ENCODE measurements at regions not wholly inside any gene's neighbourhood (a gene's known extent, or its start where the extent isn't known, plus 50 kb on each side); places are given as distances from the start of the nearest gene placed in this dataset.
A peak's percentile ranks its signal among the peaks of the same experiment; 100 is the strongest.

DNA sequence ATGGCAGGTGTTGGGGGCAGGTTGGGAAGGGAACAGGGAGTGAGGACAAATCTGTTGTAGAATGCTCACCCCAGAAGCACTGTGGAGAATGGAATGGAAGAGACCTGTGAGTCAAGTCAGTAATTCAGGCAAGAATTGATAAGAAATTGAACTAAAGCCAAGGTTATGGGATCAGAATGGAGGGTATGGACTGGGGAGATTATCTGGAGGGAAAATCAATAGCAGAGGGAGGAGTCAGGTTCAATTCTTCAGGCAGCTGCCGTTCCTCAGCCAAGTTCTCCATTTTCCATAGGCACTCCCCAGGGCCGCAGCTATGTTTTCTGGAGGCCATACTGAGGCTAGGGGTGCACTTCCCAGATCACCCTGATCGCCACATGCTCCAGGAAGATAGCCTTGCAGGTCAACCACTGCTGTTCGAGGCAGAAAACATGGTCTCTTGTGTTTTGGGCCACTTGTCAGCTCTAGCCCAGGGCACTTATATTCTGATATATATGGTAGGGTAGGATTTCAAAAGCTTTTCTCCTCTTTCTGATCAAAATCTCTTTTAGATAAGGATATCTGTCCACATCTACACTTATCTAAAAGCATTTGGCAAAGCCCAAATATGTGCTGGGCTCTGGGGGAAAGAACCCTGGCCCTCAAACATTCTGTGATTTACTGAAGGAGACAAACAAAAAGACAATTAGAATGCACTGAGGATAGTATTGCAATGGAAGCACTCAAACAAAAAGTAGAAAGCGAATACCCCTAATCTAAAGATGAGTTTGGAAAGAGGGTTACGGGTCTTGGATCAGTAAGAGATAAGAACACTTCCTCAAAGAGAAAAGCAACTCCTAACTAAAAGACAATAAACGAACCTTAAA, 92.3 kb downstream of the TMEM212 start:
- 93% methylated on average over 3 of the region's 7 CpGs for WGBS (ENCODE audit: insufficient coverage)
- Histone ChIP-seq H3K27ac (ENCODE audit: insufficient read depth in 1 of 2, low read depth in 1 of 2, low read length in 2 of 2, poor library complexity in 1 of 2, severe bottlenecking in 2 of 2) (no peak overlapping the region), H3K27me3 (replicated peaks in 2 of 5; ENCODE audit: control insufficient read depth in 4 of 5, insufficient read depth in 5 of 5, low read length in 4 of 5) (no peaks in the 10 kb centered on the region), H3K36me3 (ENCODE audit: control insufficient read depth in 4 of 4, insufficient read depth in 4 of 4, low read length in 3 of 4) (no peaks in the 10 kb centered on the region), H3K9me3 (ENCODE audit: control extremely low read depth in 1 of 5, control insufficient read depth in 4 of 5, insufficient read depth in 2 of 5, low read depth in 1 of 5, low read length in 4 of 5) (no peaks in the 10 kb centered on the region), H3K4me1 (ENCODE audit: control extremely low read depth in 1 of 4, control insufficient read depth in 4 of 4, insufficient read depth in 4 of 4, low read length in 3 of 4) (peaks cover 0 to 7% (median 0%) of the 10 kb centered on the region in 4 experiments), H3K4me3 (ENCODE audit: control insufficient read depth in 1 of 7, extremely low read depth in 1 of 7, insufficient read depth in 4 of 7, low read depth in 2 of 7, low read length in 6 of 7) (no peak overlapping the region)
- CTCF ChIA-PET: no interaction called here
- no peak for DNase-seq
- POLR2A ChIA-PET: no interaction called here

DNA sequence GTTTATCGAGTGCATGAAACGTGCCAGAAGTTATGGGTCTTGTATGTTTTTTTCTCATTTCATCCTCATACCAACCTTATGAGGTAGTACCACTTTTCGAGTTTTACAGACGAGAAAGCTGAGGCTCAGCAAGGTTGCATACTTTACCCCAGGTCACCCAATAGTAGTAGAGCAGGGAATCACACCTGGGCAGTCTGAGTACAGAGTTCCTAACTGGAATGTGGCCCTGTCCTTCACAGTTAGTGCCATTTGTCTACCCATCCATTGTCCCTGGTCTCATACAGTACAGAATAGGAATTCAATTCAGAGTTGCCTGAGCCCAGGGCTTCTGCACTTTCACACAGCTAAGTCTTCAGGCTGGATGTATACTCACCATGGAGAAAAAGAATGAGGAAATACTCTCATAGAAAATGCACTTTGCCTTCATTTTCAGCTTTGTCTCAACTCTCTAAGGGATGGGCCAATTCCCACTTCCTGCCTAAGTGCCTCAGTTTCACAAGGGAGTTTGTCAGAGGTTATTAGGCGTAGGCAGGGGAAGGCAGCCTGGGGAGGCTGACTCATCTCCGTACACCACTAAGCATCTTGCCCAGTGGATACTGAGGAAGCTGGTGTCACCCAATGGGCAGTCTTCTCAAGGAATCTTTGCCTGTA, 93.2 kb downstream of the TMEM212 start:
- 100% methylated on average over 2 of the region's 6 CpGs for WGBS (ENCODE audit: insufficient coverage)
- CTCF ChIA-PET: interaction anchor here (0.6 kb wide), 1 partner anchor 58 kb away, joined by 3 read pairs; no protein-coding TSS in a partner anchor
- no peak overlapping the region for H3K27ac ChIP-seq (ENCODE audit: insufficient read depth in 1 of 2, low read depth in 1 of 2, low read length in 2 of 2, poor library complexity in 1 of 2, severe bottlenecking in 2 of 2)
- no peak for DNase-seq
- H3K4me1 ChIP-seq (ENCODE audit: control extremely low read depth in 1 of 4, control insufficient read depth in 4 of 4, insufficient read depth in 4 of 4, low read length in 3 of 4): peaks cover 0 to 11% (median 0%) of the 10 kb centered on the region in 4 experiments
- no peak overlapping the region for H3K4me3 ChIP-seq (ENCODE audit: control insufficient read depth in 1 of 7, extremely low read depth in 1 of 7, insufficient read depth in 4 of 7, low read depth in 2 of 7, low read length in 6 of 7)
- no peaks in the 10 kb centered on the region for H3K9me3 ChIP-seq (ENCODE audit: control extremely low read depth in 1 of 5, control insufficient read depth in 4 of 5, insufficient read depth in 2 of 5, low read depth in 1 of 5, low read length in 4 of 5)
- POLR2A ChIA-PET: interaction anchor here (0.6 kb wide), 1 partner anchor 91 kb away, joined by 3 read pairs; no protein-coding TSS in a partner anchor
- H3K27me3 ChIP-seq (replicated peaks in 2 of 5; ENCODE audit: control insufficient read depth in 4 of 5, insufficient read depth in 5 of 5, low read length in 4 of 5): no peaks in the 10 kb centered on the region
- no peaks in the 10 kb centered on the region for H3K36me3 ChIP-seq (ENCODE audit: control insufficient read depth in 4 of 4, insufficient read depth in 4 of 4, low read length in 3 of 4)

GRCh38 chr3:171939578-171939977, 96.4 kb downstream of the TMEM212 start:
- POLR2A ChIA-PET: no interaction called here

GRCh38 chr3:171940151-171940649, 97.1 kb downstream of the TMEM212 start:
- Histone ChIP-seq H3K27me3 (replicated peaks in 2 of 5; ENCODE audit: control insufficient read depth in 4 of 5, insufficient read depth in 5 of 5, low read length in 4 of 5) (no peaks in the 10 kb centered on the region), H3K4me3 (ENCODE audit: control insufficient read depth in 1 of 7, extremely low read depth in 1 of 7, insufficient read depth in 4 of 7, low read depth in 2 of 7, low read length in 6 of 7) (no peak overlapping the region), H3K4me1 (ENCODE audit: control extremely low read depth in 1 of 4, control insufficient read depth in 4 of 4, insufficient read depth in 4 of 4, low read length in 3 of 4) (peaks cover 0 to 26% (median 4%) of the 10 kb centered on the region in 4 experiments), H3K36me3 (ENCODE audit: control insufficient read depth in 4 of 4, insufficient read depth in 4 of 4, low read length in 3 of 4) (no peaks in the 10 kb centered on the region), H3K9me3 (ENCODE audit: control extremely low read depth in 1 of 5, control insufficient read depth in 4 of 5, insufficient read depth in 2 of 5, low read depth in 1 of 5, low read length in 4 of 5) (no peaks in the 10 kb centered on the region), H3K27ac (ENCODE audit: insufficient read depth in 1 of 2, low read depth in 1 of 2, low read length in 2 of 2, poor library complexity in 1 of 2, severe bottlenecking in 2 of 2) (no peak overlapping the region)
- POLR2A ChIA-PET: no interaction called here
- CTCF ChIA-PET: no interaction called here
- DNase-seq: peak in 1 of 3 donors; percentile 30
- 13% methylated on average over 2 of the region's 4 CpGs for WGBS (ENCODE audit: insufficient coverage)

More at GRCh38 chr3:171939578-171939977, 96.4 kb downstream of the TMEM212 start:
- no peaks in the 10 kb centered on the region for H3K36me3 ChIP-seq (ENCODE audit: control insufficient read depth in 4 of 4, insufficient read depth in 4 of 4, low read length in 3 of 4)
- DNase-seq: no peak
- H3K4me3 ChIP-seq (ENCODE audit: control insufficient read depth in 1 of 7, extremely low read depth in 1 of 7, insufficient read depth in 4 of 7, low read depth in 2 of 7, low read length in 6 of 7): no peak overlapping the region
- H3K9me3 ChIP-seq (ENCODE audit: control extremely low read depth in 1 of 5, control insufficient read depth in 4 of 5, insufficient read depth in 2 of 5, low read depth in 1 of 5, low read length in 4 of 5): no peaks in the 10 kb centered on the region
- WGBS (ENCODE audit: insufficient coverage): 94% methylated on average over 2 of the region's 2 CpGs
- CTCF ChIA-PET: interaction anchor here (1.2 kb wide), 1 partner anchor 9 kb away, joined by 4 read pairs; no protein-coding TSS in a partner anchor
- H3K27ac ChIP-seq (ENCODE audit: insufficient read depth in 1 of 2, low read depth in 1 of 2, low read length in 2 of 2, poor library complexity in 1 of 2, severe bottlenecking in 2 of 2): no peak overlapping the region
- H3K4me1 ChIP-seq (ENCODE audit: control extremely low read depth in 1 of 4, control insufficient read depth in 4 of 4, insufficient read depth in 4 of 4, low read length in 3 of 4): peaks cover 0 to 22% (median 4%) of the 10 kb centered on the region in 4 experiments
- no peaks in the 10 kb centered on the region for H3K27me3 ChIP-seq (replicated peaks in 2 of 5; ENCODE audit: control insufficient read depth in 4 of 5, insufficient read depth in 5 of 5, low read length in 4 of 5)

- ChIA-PET POLR2A (no interaction called here), CTCF (interaction anchor here (1.5 kb wide), 1 partner anchor 10 kb away, joined by 4 read pairs; no protein-coding TSS in a partner anchor)
- no peak overlapping the region for H3K27ac ChIP-seq (ENCODE audit: insufficient read depth in 1 of 2, low read depth in 1 of 2, low read length in 2 of 2, poor library complexity in 1 of 2, severe bottlenecking in 2 of 2)
- no peak overlapping the region for H3K4me3 ChIP-seq (ENCODE audit: control insufficient read depth in 1 of 7, extremely low read depth in 1 of 7, insufficient read depth in 4 of 7, low read depth in 2 of 7, low read length in 6 of 7)
- DNase-seq: no peak
- H3K27me3 ChIP-seq (replicated peaks in 2 of 5; ENCODE audit: control insufficient read depth in 4 of 5, insufficient read depth in 5 of 5, low read length in 4 of 5): no peaks in the 10 kb centered on the region
- no peaks in the 10 kb centered on the region for H3K36me3 ChIP-seq (ENCODE audit: control insufficient read depth in 4 of 4, insufficient read depth in 4 of 4, low read length in 3 of 4)
- peaks cover 0 to 24% (median 4%) of the 10 kb centered on the region in 4 experiments for H3K4me1 ChIP-seq (ENCODE audit: control extremely low read depth in 1 of 4, control insufficient read depth in 4 of 4, insufficient read depth in 4 of 4, low read length in 3 of 4)
- H3K9me3 ChIP-seq (ENCODE audit: control extremely low read depth in 1 of 5, control insufficient read depth in 4 of 5, insufficient read depth in 2 of 5, low read depth in 1 of 5, low read length in 4 of 5): no peaks in the 10 kb centered on the region
- WGBS (ENCODE audit: insufficient coverage): 100% methylated on average over 10 of the region's 17 CpGs
These were observed 95.9 kb upstream of the FNDC3B start for GRCh38 chr3:171943262-171944117.

DNA sequence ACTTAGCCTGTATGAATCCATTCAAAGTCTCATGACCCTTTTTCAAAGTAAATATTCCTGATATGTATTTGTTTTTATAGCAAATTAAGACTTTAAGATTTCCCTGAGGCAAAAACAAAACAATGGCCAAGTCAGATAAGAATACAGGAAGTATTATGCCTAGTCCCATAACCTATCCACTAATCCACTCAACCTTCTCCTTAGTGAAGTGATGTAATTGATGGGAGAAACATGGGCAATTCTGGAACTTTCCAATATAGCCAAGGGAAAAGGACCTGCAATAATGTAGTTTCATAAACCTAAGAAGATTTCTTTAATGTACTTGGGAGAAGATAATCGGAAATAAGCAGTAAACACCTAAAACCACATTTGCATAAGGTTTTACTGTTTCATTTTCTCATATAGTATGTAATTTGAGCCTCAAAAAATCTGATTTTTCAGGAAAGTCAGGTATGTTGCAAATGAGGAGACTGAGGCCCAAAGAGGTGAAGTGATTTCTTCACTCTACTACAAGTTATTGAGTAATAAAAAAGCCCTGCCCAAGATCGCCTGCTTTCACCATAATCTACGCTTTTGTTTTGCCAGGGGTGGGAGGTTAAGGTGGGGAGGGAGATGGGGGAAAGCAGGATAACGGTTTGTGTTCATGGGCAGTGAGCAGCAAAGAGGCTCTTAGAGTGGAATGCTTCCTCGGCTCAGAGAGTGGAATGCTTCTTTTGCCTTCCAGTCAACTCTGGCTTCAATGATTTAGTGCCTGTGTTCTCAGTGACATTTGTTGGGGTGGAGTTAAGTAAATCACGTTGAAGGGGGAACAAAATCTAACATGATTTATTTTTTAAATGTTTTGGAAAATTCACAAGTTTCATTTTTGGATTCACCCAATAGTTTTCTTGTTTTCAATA, 95.0 kb upstream of the FNDC3B start:
- CTCF ChIA-PET: no interaction called here
- DNase-seq: peak in 2 of 3 donors; percentile 42 to 65
- Histone ChIP-seq H3K9me3 (ENCODE audit: control extremely low read depth in 1 of 5, control insufficient read depth in 4 of 5, insufficient read depth in 2 of 5, low read depth in 1 of 5, low read length in 4 of 5) (no peaks in the 10 kb centered on the region), H3K4me1 (ENCODE audit: control extremely low read depth in 1 of 4, control insufficient read depth in 4 of 4, insufficient read depth in 4 of 4, low read length in 3 of 4) (peaks cover 0 to 24% (median 4%) of the 10 kb centered on the region in 4 experiments), H3K27me3 (replicated peaks in 2 of 5; ENCODE audit: control insufficient read depth in 4 of 5, insufficient read depth in 5 of 5, low read length in 4 of 5) (no peaks in the 10 kb centered on the region), H3K36me3 (ENCODE audit: control insufficient read depth in 4 of 4, insufficient read depth in 4 of 4, low read length in 3 of 4) (no peaks in the 10 kb centered on the region), H3K27ac (ENCODE audit: insufficient read depth in 1 of 2, low read depth in 1 of 2, low read length in 2 of 2, poor library complexity in 1 of 2, severe bottlenecking in 2 of 2) (no peak overlapping the region), H3K4me3 (ENCODE audit: control insufficient read depth in 1 of 7, extremely low read depth in 1 of 7, insufficient read depth in 4 of 7, low read depth in 2 of 7, low read length in 6 of 7) (no peak overlapping the region)
- POLR2A ChIA-PET: no interaction called here
- 4% methylated on average over 2 of the region's 6 CpGs for WGBS (ENCODE audit: insufficient coverage)

Measured in common myeloid progenitor, CD34-positive (primary cell).